H9 (cell line): ENCODE measurements at regions not wholly inside any gene's neighbourhood (a gene's known extent, or its start where the extent isn't known, plus 50 kb on each side); places are given as distances from the start of the nearest gene placed in this dataset.

ENCODE experiments used
- DNase-seq: peaks from one replicate; pipeline ENCODE4 v3.0.0-alpha.2; 2017
- H2AFZ ChIP-seq: one replicate; pipeline ENCODE4 v1.6.1; 2013; ENCODE audit warnings: mild to moderate bottlenecking, low read length, control low read depth, moderate library complexity
- H2AK5ac ChIP-seq: 2 replicates; pipeline ENCODE4 v1.6.1; 2013; ENCODE audit warnings: low read length, control low read depth, mixed read lengths; ENCODE audit not compliant: insufficient read length
- H2BK120ac ChIP-seq: one replicate; pipeline ENCODE4 v1.6.1; 2013; ENCODE audit warnings: low read depth, mild to moderate bottlenecking, low read length, control low read depth, inconsistent platforms; ENCODE audit not compliant: poor library complexity, severe bottlenecking
- H2BK12ac ChIP-seq: 2 replicates; pipeline ENCODE4 v1.6.1; 2013; ENCODE audit warnings: low read length, control low read depth, mixed read lengths, low read depth; ENCODE audit not compliant: insufficient read length
- H2BK15ac ChIP-seq: 2 replicates; pipeline ENCODE4 v1.6.1; 2013; ENCODE audit warnings: low read depth, low read length, control low read depth
- H2BK20ac ChIP-seq: one replicate; pipeline ENCODE4 v1.6.1; 2013; ENCODE audit warnings: low read depth, mild to moderate bottlenecking, low read length, control low read depth, inconsistent platforms; ENCODE audit not compliant: poor library complexity, severe bottlenecking
- H2BK5ac ChIP-seq: 2 replicates; pipeline ENCODE4 v1.6.1; 2013; ENCODE audit warnings: low read length, control low read depth, mixed read lengths; ENCODE audit not compliant: insufficient read length
- H3K14ac ChIP-seq: 2 replicates; pipeline ENCODE4 v1.6.1; 2013; ENCODE audit warnings: low read length, control low read depth; ENCODE audit not compliant: insufficient read depth
- H3K18ac ChIP-seq: 2 replicates; pipeline ENCODE4 v1.6.1; 2013; ENCODE audit warnings: low read depth, mild to moderate bottlenecking, mixed read lengths, low read length, control low read depth; ENCODE audit not compliant: insufficient read length
- H3K23ac ChIP-seq: 2 replicates; pipeline ENCODE4 v1.6.1; 2013; ENCODE audit warnings: low read length, control low read depth, mixed read lengths, low read depth; ENCODE audit not compliant: insufficient read length
- H3K23me2 ChIP-seq: 2 replicates; pipeline ENCODE4 v1.6.1; 2013; ENCODE audit warnings: low read depth, mild to moderate bottlenecking, mixed read lengths, low read length, control low read depth; ENCODE audit not compliant: insufficient read length, poor library complexity, severe bottlenecking
- H3K27ac ChIP-seq: 2 replicates; pipeline ENCODE4 v1.5.1; 2013; ENCODE audit warnings: low read length, control low read depth, mixed read lengths, low read depth; ENCODE audit not compliant: insufficient read length
- H3K27me3 ChIP-seq: 2 replicates; pipeline ENCODE4 v1.6.1; 2013; ENCODE audit warnings: low read length, control low read depth, inconsistent platforms; ENCODE audit not compliant: insufficient read depth
- H3K4ac ChIP-seq: 2 replicates; pipeline ENCODE4 v1.6.1; 2013; ENCODE audit warnings: low read depth, mild to moderate bottlenecking, control low read depth, inconsistent platforms, low read length, moderate library complexity
- H3K4me1 ChIP-seq: 2 replicates; pipeline ENCODE4 v1.6.1; 2013; ENCODE audit warnings: low read length, control low read depth, inconsistent platforms; ENCODE audit not compliant: insufficient read depth
- H3K4me2 ChIP-seq: 2 replicates; pipeline ENCODE4 v1.6.1; 2013; ENCODE audit warnings: low read length, control low read depth, mixed read lengths; ENCODE audit not compliant: insufficient read length, insufficient read depth
- H3K56ac ChIP-seq: 2 replicates; pipeline ENCODE4 v1.6.1; 2013; ENCODE audit warnings: low read depth, mild to moderate bottlenecking, mixed read lengths, low read length, control low read depth; ENCODE audit not compliant: insufficient read length
- H3K79me1 ChIP-seq: 2 replicates; pipeline ENCODE4 v1.6.1; 2013; ENCODE audit warnings: low read depth, mild to moderate bottlenecking, moderate library complexity, low read length, control low read depth, inconsistent platforms; ENCODE audit not compliant: insufficient read depth, poor library complexity, severe bottlenecking
- H3K79me2 ChIP-seq: 2 replicates; pipeline ENCODE4 v1.6.1; 2013; ENCODE audit warnings: low read length, control low read depth, inconsistent platforms; ENCODE audit not compliant: insufficient read depth
- H3K9ac ChIP-seq: 2 replicates; pipeline ENCODE4 v1.6.1; 2013; ENCODE audit warnings: low read length, control low read depth, mixed read lengths; ENCODE audit not compliant: insufficient read length; ENCODE audit errors: extremely low read depth
- H3K9me3 ChIP-seq: one replicate; pipeline ENCODE4 v1.6.1; 2013; ENCODE audit warnings: low read depth, low read length, inconsistent platforms; ENCODE audit not compliant: control insufficient read depth
- H3T11ph ChIP-seq: one replicate; pipeline ENCODE4 v1.6.1; 2013; ENCODE audit warnings: mild to moderate bottlenecking, low read length, control low read depth, inconsistent platforms
- H4K20me1 ChIP-seq: one replicate; pipeline ENCODE4 v1.6.1; 2013; ENCODE audit not compliant: control insufficient read depth, insufficient read length, insufficient read depth
- H4K5ac ChIP-seq: 2 replicates; pipeline ENCODE4 v1.6.1; 2013; ENCODE audit warnings: low read depth, mild to moderate bottlenecking, mixed read lengths, low read length, control low read depth; ENCODE audit not compliant: insufficient read length
- H4K8ac ChIP-seq: replicated peaks from 2 replicates; pipeline ENCODE4 v1.6.1; 2013; ENCODE audit warnings: low read length, control low read depth, mixed read lengths, low read depth; ENCODE audit not compliant: insufficient read length
- H4K91ac ChIP-seq: 2 replicates; pipeline ENCODE4 v1.6.1; 2013; ENCODE audit warnings: low read depth, mild to moderate bottlenecking, moderate library complexity, mixed read lengths, low read length, control low read depth; ENCODE audit not compliant: insufficient read length
- H3K27ac Mint-ChIP-seq, 3 experiments: 2 replicates in 2 of 3; 3 replicates in 1 of 3; pipeline ENCODE4 v1.8.0; 2020 to 2021; ENCODE audit warnings: mixed read lengths in 3 of 3, mild to moderate bottlenecking in 1 of 3, moderate library complexity in 1 of 3
- H3K27me3 Mint-ChIP-seq: 2 replicates; pipeline ENCODE4 v1.8.0; 2021; ENCODE audit warnings: low read depth, mild to moderate bottlenecking, moderate library complexity, mixed read lengths
- H3K36me3 Mint-ChIP-seq, 3 experiments: 2 replicates in 2 of 3; 3 replicates in 1 of 3; pipeline ENCODE4 v1.8.0; 2020 to 2021; ENCODE audit warnings: low read depth in 3 of 3, mixed read lengths in 3 of 3; ENCODE audit not compliant: insufficient read depth in 1 of 3
- H3K4me1 Mint-ChIP-seq, 2 experiments: 2 replicates each; pipeline ENCODE4 v1.8.0; 2020; ENCODE audit warnings: mixed read lengths in 2 of 2
- H3K4me3 Mint-ChIP-seq, 2 experiments: 2 replicates in 1 of 2; 3 replicates in 1 of 2; pipeline ENCODE4 v1.8.0; 2020 to 2021; ENCODE audit warnings: mild to moderate bottlenecking in 2 of 2, mixed read lengths in 2 of 2, moderate library complexity in 1 of 2
- H3K9me3 Mint-ChIP-seq, 2 experiments: 2 replicates in 1 of 2; 3 replicates in 1 of 2; pipeline ENCODE4 v1.8.0; 2020; ENCODE audit warnings: mild to moderate bottlenecking in 2 of 2, mixed read lengths in 2 of 2, moderate library complexity in 1 of 2
- WGBS: extraction: QIAGEN DNeasy Blood & Tissue Kit; methylation state at CpG from one replicate; pipeline ENCODE4 v1.1.7; 2013; ENCODE audit warnings: missing lambda C conversion rate, low lambda C conversion rate, mixed read lengths; ENCODE audit not compliant: insufficient read length; ENCODE audit errors: extremely low coverage; 5-methylcytosine and 5-hydroxymethylcytosine counted together
- TF ChIP-seq, protein P1 (sequence below): fragments of 200-600 bp; sonication (generic); conservative IDR thresholded peaks from 3 replicates; pipeline ENCODE4 v1.8.0; 2021; ENCODE audit warnings: antibody characterized with exemption, mild to moderate bottlenecking

GRCh38 chr2:187825108-187825507 lies 270.9 kb upstream of the TFPI start:
- H3K4ac ChIP-seq, result no peak overlapping the region
- no peaks in the 10 kb centered on the region for H4K20me1 ChIP-seq
- no peaks in the 10 kb centered on the region for H3K27me3 ChIP-seq
- no peak overlapping the region for H2BK20ac ChIP-seq
- no peak overlapping the region for H4K91ac ChIP-seq
- Mint-ChIP-seq H3K27me3 (no peaks in the 10 kb centered on the region), H3K4me1 (peaks cover 0 to 3% of the 10 kb centered on the region in 2 experiments; a peak in 1 of 4 replicates), H3K36me3 (peaks cover 5 to 8% (median 7%) of the 10 kb centered on the region in 3 experiments; a peak in 6 of 7 replicates), H3K9me3 (peaks cover 8 to 10% of the 10 kb centered on the region in 2 experiments), H3K4me3 (no peak overlapping the region), H3K27ac (no peak overlapping the region; a peak in 1 of 7 replicates)
- H2BK5ac ChIP-seq, result no peak overlapping the region
- no peaks in the 10 kb centered on the region for H3K9me3 ChIP-seq
- H3K79me1 ChIP-seq, result no peaks in the 10 kb centered on the region
- TF ChIP-seq, protein P1, sequence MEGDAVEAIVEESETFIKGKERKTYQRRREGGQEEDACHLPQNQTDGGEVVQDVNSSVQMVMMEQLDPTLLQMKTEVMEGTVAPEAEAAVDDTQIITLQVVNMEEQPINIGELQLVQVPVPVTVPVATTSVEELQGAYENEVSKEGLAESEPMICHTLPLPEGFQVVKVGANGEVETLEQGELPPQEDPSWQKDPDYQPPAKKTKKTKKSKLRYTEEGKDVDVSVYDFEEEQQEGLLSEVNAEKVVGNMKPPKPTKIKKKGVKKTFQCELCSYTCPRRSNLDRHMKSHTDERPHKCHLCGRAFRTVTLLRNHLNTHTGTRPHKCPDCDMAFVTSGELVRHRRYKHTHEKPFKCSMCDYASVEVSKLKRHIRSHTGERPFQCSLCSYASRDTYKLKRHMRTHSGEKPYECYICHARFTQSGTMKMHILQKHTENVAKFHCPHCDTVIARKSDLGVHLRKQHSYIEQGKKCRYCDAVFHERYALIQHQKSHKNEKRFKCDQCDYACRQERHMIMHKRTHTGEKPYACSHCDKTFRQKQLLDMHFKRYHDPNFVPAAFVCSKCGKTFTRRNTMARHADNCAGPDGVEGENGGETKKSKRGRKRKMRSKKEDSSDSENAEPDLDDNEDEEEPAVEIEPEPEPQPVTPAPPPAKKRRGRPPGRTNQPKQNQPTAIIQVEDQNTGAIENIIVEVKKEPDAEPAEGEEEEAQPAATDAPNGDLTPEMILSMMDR, result no peak
- no peaks in the 10 kb centered on the region for H3K79me2 ChIP-seq
- no peak overlapping the region for H3K27ac ChIP-seq
- no peaks in the 10 kb centered on the region for H3K4me1 ChIP-seq
- H3K23me2 ChIP-seq, result no peaks in the 10 kb centered on the region
- H4K8ac ChIP-seq, result no peak overlapping the region
- H3K23ac ChIP-seq, result no peak overlapping the region
- H2BK120ac ChIP-seq, result no peak overlapping the region
- no peak overlapping the region for H3K14ac ChIP-seq
- no peak overlapping the region for H2AK5ac ChIP-seq
- no peak for DNase-seq
- H3K4me2 ChIP-seq, result no peak overlapping the region
- H3K56ac ChIP-seq, result no peak overlapping the region
- no peak overlapping the region for H3T11ph ChIP-seq
- WGBS, result no CpG with 5 or more reads among the region's 12 CpGs
- H4K5ac ChIP-seq, result no peak overlapping the region
- H3K18ac ChIP-seq, result no peak overlapping the region
- no peak overlapping the region for H2BK12ac ChIP-seq
- no peak overlapping the region for H2BK15ac ChIP-seq
- no peak overlapping the region for H3K9ac ChIP-seq
- no peak overlapping the region for H2AFZ ChIP-seq
